HG03460 (cell line): ENCODE measurements at regions not wholly inside any gene's neighbourhood (a gene's known extent, or its start where the extent isn't known, plus 50 kb on each side); places are given as distances from the start of the nearest gene placed in this dataset.

Source experiments
- ATAC-seq: cut with Tn5 transposase; IDR thresholded peaks from one replicate; pipeline ENCODE4 v1.9.1; 2021; ENCODE audit not compliant: unreplicated experiment

DNA sequence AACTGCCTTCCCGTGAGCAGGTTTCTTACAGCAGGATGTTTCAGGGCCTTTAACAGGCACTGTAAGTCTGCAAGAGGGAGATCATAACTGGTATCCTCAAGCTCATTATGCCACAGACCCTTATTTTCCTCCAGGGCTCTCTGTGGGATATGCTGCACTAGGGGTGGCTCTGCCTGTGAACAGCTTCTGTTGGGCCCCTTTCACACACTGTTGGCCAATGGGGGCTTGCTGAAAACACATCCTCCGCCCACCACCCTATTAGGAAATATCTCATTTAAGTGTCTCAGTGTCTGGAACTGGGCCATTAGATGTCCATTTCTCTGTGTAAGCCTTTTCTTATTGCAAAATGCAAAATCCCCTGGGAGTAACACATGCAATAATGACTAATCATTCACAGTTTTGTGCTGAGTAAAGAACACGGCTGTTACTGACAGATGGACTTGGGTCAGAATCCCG is 414.3 kb upstream of the HS6ST1 start:
- no peak for ATAC-seq

GRCh38 chr2:128733450-128733849 is 414.8 kb upstream of the HS6ST1 start:
- no peak for ATAC-seq

GRCh38 chr2:128734521-128735295 is 416.0 kb upstream of the HS6ST1 start:
- ATAC-seq: no peak

GRCh38 chr2:128735296-128735960 is 416.8 kb upstream of the HS6ST1 start:
- ATAC-seq: no peak

- no peak for ATAC-seq
Measured at GRCh38 chr2:128736046-128736688, 417.5 kb upstream of the HS6ST1 start.

DNA sequence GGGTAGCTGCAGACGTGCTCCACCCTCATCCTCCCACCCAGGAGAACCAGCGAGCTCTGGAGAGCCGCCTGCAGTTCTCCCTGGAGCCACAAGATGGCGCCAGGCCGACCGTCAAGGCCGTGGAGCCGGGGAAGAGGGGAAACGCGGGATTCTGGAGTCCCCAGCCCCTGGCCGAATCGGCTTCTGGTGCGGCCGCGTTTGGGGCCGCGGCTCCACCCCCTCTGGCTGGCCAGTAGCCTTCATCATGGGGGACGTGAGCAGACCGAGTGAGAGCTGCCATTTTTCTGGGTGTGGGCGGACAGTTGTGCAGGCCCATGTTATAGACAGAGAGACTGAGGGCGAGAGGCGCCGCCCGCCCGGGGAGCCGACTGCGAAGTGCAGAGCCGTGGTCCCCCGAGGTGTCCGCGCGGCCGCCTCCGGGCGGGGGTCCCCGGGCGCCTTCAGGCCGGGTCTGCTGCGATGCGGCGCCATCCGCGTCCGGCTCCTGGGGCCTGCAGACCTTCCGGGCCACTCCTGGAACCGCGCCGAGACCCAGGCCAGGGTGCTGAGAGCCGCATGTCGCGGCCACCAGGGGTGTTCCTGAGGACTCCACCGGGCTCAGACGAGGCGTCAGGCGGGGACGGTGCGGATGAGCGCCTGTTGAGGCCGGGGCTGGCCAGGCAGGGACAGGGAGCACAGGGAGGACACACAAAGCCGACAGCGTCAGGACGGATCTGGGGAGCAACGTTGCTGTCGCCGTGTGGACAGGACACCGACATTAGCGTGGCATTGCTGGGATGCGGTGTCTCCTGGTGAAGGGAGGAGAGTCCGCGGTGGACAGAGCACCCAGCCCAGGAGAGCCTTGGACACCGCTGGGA is 418.2 kb upstream of the HS6ST1 start:
- ATAC-seq: peak; percentile 40

DNA sequence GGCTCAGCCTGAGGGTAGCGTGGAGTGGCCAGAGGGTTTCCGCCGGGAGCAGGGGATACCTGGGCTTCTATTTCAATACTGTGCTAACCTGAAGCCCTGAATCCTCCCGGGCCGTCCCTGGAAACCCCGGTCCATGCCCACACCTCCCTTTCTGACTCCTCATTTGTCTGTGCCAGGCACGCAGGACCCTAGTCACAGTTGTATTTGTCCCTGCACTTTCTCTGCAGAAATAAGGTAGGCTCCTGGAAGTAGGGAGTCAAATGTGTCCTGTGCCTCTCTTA is 418.8 kb upstream of the HS6ST1 start:
- no peak for ATAC-seq

DNA sequence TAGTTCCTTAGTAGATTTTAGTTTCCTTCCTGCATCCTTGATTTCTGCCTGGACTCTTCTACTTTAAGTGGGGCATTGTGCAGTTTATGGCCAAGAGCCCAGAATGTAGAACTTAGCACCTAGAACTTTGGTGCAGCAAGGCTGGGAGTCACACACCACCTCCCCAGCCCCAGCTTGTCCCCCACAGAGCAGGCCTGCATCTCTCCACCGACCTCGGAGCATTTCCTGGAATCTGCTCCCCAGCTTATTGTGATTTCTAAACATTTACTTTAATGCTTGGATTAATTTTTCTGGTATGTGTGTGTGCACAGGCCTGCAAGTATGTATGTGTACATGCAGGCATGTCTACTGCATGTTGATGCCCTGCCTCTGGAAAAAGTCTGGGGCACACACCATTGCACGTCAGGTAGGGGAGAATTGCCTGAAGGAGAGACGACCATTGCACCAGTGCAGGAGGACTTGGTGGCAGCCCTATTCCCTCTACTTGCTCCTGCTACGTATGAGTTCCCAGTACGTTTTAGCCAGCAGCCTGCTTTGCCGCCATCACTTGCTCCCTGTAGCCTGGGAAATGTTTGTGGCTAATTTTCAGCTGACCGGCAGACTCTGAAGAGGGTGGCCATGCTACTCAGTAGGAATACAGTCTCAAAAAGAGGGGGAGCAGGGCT is 419.9 kb upstream of the HS6ST1 start:
- ATAC-seq: no peak

GRCh38 chr2:128742467-128742866 is 423.8 kb upstream of the HS6ST1 start:
- no peak for ATAC-seq

DNA sequence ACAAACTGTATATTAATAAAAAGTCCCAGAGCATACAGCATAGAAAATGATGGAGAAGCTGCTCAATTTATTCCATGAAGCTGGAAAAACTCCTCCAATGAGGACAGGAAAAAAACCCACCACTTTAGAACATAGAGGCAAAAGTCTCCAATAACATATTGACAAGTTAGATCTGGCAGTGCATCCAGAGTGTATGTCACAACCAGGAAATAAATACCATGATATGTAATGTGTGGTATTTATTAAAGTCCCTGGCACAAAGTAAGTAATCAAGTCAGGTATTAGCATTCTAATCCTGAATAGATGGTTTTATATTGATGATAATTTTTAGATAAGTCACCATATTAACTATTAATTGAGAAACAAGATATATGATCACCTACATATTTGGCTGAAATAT is 427.3 kb upstream of the HS6ST1 start:
- ATAC-seq: no peak

DNA sequence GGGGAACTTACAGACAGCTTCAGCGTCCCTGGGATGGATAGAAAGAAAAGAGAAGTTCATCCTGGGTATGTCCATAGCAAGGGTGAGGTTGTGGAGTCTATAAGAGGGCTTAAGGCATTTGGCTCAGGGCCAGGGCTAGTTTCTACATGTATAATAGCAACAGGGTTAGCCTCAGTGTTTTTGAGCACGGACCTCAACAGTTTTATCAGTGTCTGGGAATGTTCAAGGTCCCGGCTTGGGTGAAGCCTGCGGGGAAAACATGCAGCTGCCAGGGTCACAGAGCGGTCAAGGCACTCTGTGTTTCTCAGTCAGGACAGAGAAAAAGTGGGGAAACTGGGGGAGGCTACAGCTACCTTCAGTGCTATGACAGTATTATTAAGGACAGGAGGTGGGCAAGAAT is 427.7 kb upstream of the HS6ST1 start:
- ATAC-seq: no peak

DNA sequence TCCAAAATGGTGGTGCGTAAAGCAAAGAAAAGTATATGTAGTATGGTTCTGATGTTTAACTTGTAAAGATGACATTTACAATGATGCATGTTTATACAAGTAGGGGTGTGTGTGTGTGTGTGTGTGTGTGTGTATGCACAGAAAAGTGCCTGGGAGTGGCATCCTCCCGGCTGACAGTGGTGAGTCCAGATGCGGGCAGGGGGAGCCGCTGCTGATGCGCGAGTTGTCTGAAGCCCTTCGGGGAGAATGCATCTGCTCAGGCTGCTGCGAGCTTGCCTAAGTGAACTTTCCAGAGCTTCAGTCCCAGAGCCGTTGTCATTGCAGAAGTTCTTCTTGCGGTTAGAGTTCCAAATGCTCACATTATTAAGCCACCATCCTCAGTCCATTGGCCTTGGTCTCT is 429.7 kb upstream of the HS6ST1 start:
- no peak for ATAC-seq

GRCh38 chr2:128748835-128749605 is 430.4 kb upstream of the HS6ST1 start:
- ATAC-seq: no peak

DNA sequence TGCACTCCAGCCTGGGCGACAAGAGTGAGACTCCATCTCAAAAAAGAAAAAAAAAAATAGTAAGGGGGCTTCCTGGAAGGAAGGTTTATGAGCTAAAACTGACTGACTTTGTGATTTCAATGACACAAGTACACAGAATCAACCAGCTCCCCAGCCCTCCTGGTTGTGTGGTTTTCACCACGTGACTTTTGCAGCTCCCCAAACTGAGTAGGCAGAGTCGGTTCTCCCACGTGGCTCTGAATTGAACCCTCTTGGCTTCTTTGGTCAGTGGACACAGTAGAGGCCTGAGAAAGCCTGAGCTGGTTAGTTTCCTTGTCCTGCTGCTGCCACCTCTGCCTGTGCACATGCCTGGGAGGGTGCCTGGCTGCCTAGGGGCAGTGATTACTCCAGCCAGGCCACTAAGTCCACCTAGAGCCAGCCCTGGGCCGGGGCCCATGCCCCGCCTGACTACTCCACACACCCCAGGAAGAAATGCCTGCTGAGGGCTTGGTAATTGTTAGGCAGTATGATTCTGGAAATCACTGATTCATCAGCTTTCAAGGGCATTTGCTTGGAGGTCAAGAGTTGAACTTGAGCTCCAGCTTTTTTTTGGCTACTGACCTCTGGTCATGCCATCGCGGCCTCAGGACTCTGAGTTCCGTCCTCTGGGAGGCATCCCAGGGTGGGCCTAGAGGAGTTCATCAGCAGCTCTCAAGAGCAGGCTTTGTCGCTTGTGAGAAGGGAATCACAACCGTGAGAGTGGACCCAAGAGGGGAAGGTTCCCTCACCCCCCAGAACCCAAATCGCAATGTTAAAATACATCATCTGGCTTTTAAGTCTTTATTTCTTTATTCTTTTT is 431.9 kb upstream of the HS6ST1 start:
- no peak for ATAC-seq

GRCh38 chr2:128751746-128752145 is 433.1 kb upstream of the HS6ST1 start:
- no peak for ATAC-seq

GRCh38 chr2:128752691-128753263 is 434.1 kb upstream of the HS6ST1 start:
- no peak for ATAC-seq

DNA sequence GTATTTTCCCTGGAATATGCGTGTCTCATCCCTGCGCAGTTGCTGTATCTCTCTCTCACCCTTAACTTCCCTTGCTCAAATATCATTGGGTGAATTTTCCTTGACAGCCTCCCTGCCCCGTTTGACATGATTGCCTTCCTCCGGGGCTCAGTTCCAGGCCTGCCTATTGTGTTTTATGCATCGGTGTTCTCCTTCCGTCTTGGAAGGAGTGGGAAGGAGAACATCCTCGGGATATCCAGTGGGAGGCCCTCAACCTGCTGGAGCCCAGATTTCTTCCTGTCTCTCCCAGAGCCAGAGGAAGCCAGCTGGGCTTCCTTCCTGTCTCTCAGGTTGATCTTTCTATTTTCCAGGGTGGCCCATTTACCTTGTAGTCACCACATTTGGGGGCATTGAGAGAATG is 434.7 kb upstream of the HS6ST1 start:
- no peak for ATAC-seq

DNA sequence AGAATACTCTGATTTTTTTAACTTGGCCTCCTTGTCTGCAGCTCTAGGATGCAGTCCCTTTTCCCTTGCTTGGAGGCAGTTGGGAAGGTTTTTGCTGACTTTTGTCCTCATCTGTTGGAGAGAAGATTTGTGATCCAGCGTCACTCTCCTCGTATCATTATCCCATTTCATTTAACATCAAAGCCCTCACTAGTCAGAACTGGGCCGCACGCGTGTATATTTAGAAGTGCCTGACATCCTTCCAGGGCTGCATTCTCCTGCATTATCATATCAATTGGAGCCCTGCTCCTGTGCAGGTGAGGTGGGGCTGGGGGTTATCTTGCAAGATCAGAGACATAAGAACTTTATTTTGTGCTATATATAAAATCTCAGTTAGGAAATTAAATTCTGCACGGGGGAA is 435.1 kb upstream of the HS6ST1 start:
- peak; percentile 1 for ATAC-seq

DNA sequence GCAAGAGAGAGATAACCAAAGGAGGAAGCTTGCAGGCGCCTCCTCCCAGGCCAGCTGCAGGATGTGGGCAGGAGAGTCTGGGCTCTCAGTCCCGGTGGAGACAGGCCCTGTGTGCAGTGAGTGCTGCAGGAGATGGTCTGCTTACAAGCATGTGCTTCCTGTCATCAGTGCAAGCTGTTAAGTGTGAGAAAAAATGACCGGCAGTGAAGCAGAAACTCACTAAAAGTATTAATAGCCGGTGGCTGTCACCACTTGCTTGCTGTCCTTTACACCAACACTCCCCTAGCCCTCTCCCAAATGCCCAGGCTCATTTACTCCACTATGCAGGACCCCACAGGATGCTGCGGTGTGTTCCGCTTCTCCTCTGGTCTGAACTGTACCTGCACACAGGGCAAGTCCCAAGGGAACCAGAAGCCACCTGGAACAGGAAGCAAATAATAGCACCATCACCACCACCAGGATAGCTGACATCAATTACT is 435.6 kb upstream of the HS6ST1 start:
- ATAC-seq: peak; percentile 93
